NB4 (cell line): ENCODE measurements at regions not wholly inside any gene's neighbourhood (a gene's known extent, or its start where the extent isn't known, plus 50 kb on each side); places are given as distances from the start of the nearest gene placed in this dataset.

Source experiments
- DNase-seq: peaks from one replicate; pipeline ENCODE4 v3.0.0; 2010; ENCODE audit warnings: low read depth
- H3K4me3 ChIP-seq: one replicate; pipeline ENCODE4 v1.5.1; 2011; ENCODE audit warnings: mild to moderate bottlenecking, low read depth, low read length, moderate library complexity
- CTCF ChIP-seq: IDR thresholded peaks from one replicate; pipeline ENCODE4 v1.5.1; 2012; ENCODE audit warnings: low read depth, low read length
- MAX ChIP-seq: IDR thresholded peaks from 2 replicates; pipeline ENCODE4 v1.6.1; 2011; ENCODE audit warnings: low read depth, low read length
- MYC ChIP-seq: IDR thresholded peaks from 2 replicates; pipeline ENCODE4 v1.6.1; 2011; ENCODE audit warnings: low read depth, low read length
- POLR2A ChIP-seq: IDR thresholded peaks from 2 replicates; pipeline ENCODE4 v1.6.1; 2011; ENCODE audit warnings: mild to moderate bottlenecking; ENCODE audit not compliant: insufficient read length; ENCODE audit errors: extremely low read depth

- no peak overlapping the region for H3K4me3 ChIP-seq
- DNase-seq, result no peak
- TF ChIP-seq MAX (no peak), POLR2A (no peak), MYC (no peak), CTCF (no peak)
Measured at GRCh38 chr9:115625251-115625650, 507.3 kb upstream of the TNC start.

- DNase-seq, result no peak
- H3K4me3 ChIP-seq, result no peak overlapping the region
- TF ChIP-seq POLR2A (no peak), MAX (no peak), CTCF (no peak), MYC (no peak)
Measured at GRCh38 chr9:115625954-115626353, 508.0 kb upstream of the TNC start.

- TF ChIP-seq POLR2A, result no peak
- TF ChIP-seq MAX, result no peak
- H3K4me3 ChIP-seq, result no peak overlapping the region
- no peak for DNase-seq
Measured at GRCh38 chr9:115627511-115627910, 509.6 kb upstream of the TNC start.

- no peak for TF ChIP-seq POLR2A
- no peak for TF ChIP-seq CTCF
- no peak for TF ChIP-seq MYC
- TF ChIP-seq MAX, result no peak
- no peak for DNase-seq
- no peak overlapping the region for H3K4me3 ChIP-seq
Measured at GRCh38 chr9:115628426-115628825, 510.5 kb upstream of the TNC start.

- no peak overlapping the region for H3K4me3 ChIP-seq
- TF ChIP-seq MAX, result no peak
- TF ChIP-seq CTCF, result no peak
- TF ChIP-seq MYC, result no peak
- no peak for TF ChIP-seq POLR2A
- DNase-seq, result no peak
Measured at GRCh38 chr9:115629879-115630840, 512.2 kb upstream of the TNC start.

- DNase-seq, result no peak
- TF ChIP-seq MYC (no peak), MAX (no peak), POLR2A (no peak), CTCF (no peak)
Measured at GRCh38 chr9:115632391-115632790, 514.4 kb upstream of the TNC start.

More at GRCh38 chr9:115632391-115632790, 514.4 kb upstream of the TNC start:
- H3K4me3 ChIP-seq, result no peak overlapping the region
